WTC11 (cell line): ENCODE measurements at regions not wholly inside any gene's neighbourhood (a gene's known extent, or its start where the extent isn't known, plus 50 kb on each side); places are given as distances from the start of the nearest gene placed in this dataset.

ENCODE experiments used
- CREM ChIP-seq: sonication (generic); formaldehyde crosslinking; IDR thresholded peaks from 2 replicates; pipeline ENCODE4 v1.8.1; 2022; ENCODE audit warnings: mild to moderate bottlenecking, missing genetic modification reagents, moderate library complexity
- MAX ChIP-seq: sonication (generic); formaldehyde crosslinking; IDR thresholded peaks from 2 replicates; pipeline ENCODE4 v1.8.0; 2022; ENCODE audit warnings: mild to moderate bottlenecking, missing genetic modification reagents
- TCF7 ChIP-seq: sonication (generic); formaldehyde crosslinking; IDR thresholded peaks from 2 replicates; pipeline ENCODE4 v1.8.0; 2022; ENCODE audit warnings: mild to moderate bottlenecking, low read depth, missing genetic modification reagents, moderate library complexity
- TEAD1 ChIP-seq: sonication (generic); formaldehyde crosslinking; IDR thresholded peaks from 2 replicates; pipeline ENCODE4 v1.8.0; 2022; ENCODE audit warnings: mild to moderate bottlenecking, missing genetic modification reagents
- USF1 ChIP-seq: sonication (generic); formaldehyde crosslinking; IDR thresholded peaks from 2 replicates; pipeline ENCODE4 v1.8.0; 2022; ENCODE audit warnings: mild to moderate bottlenecking, missing genetic modification reagents
- USF2 ChIP-seq: sonication (generic); formaldehyde crosslinking; IDR thresholded peaks from 2 replicates; pipeline ENCODE4 v1.8.1; 2023; ENCODE audit warnings: mild to moderate bottlenecking, missing genetic modification reagents, moderate library complexity
- ZNF121 ChIP-seq: sonication (generic); formaldehyde crosslinking; IDR thresholded peaks from 2 replicates; pipeline ENCODE4 v1.8.0; 2023; ENCODE audit warnings: missing genetic modification reagents
- ZNF416 ChIP-seq: fragments of 250-450 bp; sonication (Bioruptor Pico); IDR thresholded peaks from 2 replicates; pipeline ENCODE4 v1.9.0; 2021; ENCODE audit warnings: mild to moderate bottlenecking, inconsistent platforms
- ZNF671 ChIP-seq: fragments of 250-450 bp; sonication (Bioruptor Pico); IDR thresholded peaks from 2 replicates; pipeline ENCODE4 v1.8.0; 2021; ENCODE audit warnings: mild to moderate bottlenecking
- TF ChIP-seq, protein P1 (sequence below): fragments of 200-600 bp; IDR thresholded peaks from 2 replicates; pipeline ENCODE4 v1.8.0; 2022; ENCODE audit warnings: antibody characterized with exemption

DNA sequence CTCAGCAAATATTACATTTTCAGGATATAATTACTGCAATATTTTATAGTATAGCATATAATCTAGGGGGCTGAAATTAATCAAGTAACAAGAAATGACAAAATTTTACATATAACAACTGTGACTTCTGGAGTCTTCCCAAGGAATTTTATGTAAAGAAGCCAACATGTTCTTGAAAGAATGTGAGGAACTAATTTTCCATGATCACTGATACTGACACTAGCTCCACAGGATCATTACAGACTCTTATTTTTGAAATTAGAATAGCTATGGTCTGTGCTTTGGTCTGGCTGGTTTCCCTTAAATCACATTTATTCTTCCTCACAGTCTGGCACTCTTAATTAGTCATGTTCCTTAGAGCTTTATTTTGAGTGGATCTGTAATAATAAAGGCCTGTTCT, 267.7 kb upstream of the SEMA3A start:
- TF ChIP-seq, protein P1, sequence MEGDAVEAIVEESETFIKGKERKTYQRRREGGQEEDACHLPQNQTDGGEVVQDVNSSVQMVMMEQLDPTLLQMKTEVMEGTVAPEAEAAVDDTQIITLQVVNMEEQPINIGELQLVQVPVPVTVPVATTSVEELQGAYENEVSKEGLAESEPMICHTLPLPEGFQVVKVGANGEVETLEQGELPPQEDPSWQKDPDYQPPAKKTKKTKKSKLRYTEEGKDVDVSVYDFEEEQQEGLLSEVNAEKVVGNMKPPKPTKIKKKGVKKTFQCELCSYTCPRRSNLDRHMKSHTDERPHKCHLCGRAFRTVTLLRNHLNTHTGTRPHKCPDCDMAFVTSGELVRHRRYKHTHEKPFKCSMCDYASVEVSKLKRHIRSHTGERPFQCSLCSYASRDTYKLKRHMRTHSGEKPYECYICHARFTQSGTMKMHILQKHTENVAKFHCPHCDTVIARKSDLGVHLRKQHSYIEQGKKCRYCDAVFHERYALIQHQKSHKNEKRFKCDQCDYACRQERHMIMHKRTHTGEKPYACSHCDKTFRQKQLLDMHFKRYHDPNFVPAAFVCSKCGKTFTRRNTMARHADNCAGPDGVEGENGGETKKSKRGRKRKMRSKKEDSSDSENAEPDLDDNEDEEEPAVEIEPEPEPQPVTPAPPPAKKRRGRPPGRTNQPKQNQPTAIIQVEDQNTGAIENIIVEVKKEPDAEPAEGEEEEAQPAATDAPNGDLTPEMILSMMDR = no peak
- TF ChIP-seq CREM (CRISPR knock-in tag) (no peak), USF1 (CRISPR knock-in tag) (no peak), TCF7 (no peak), USF2 (CRISPR knock-in tag) (no peak), TEAD1 (CRISPR knock-in tag) (no peak), ZNF121 (CRISPR knock-in tag) (no peak), MAX (no peak), ZNF416 (no peak), ZNF671 (CRISPR knock-in tag) (no peak)
